ENCODE measurements at regions not wholly inside any gene's neighbourhood (a gene's known extent, or its start where the extent isn't known, plus 50 kb on each side); places are given as distances from the start of the nearest gene placed in this dataset.

GRCh38 chr1:5151511-5151910 lies 497.1 kb downstream of the AJAP1 start:
- no peak for DNase-seq (ENCODE audit: low read depth in 2 of 2)
- H3K9me3 ChIP-seq (ENCODE audit: control insufficient read depth, insufficient read depth, low read depth, low read length): no peaks in the 10 kb centered on the region
- no peaks in the 10 kb centered on the region for H4K20me1 ChIP-seq (ENCODE audit: control insufficient read depth, extremely low read depth, insufficient read depth, low read length)
- H3K4me3 ChIP-seq (replicated peaks in 1 of 4; ENCODE audit: control extremely low read depth in 1 of 4, insufficient read depth in 1 of 4, low read depth in 3 of 4, low read length in 4 of 4): no peak overlapping the region
- H3K27ac ChIP-seq (ENCODE audit: insufficient read depth, low read length): no peak overlapping the region
- H2AFZ ChIP-seq (ENCODE audit: low read length): no peak overlapping the region
- H3K36me3 ChIP-seq (ENCODE audit: control insufficient read depth, insufficient read depth, low read length): no peaks in the 10 kb centered on the region
- H3K4me1 ChIP-seq (ENCODE audit: control insufficient read depth, extremely low read depth, insufficient read depth, low read length): no peaks in the 10 kb centered on the region
- no peak for TF ChIP-seq CTCF (conservative IDR thresholded peaks at IDR 0.05 in 1 of 2, IDR thresholded peaks at IDR 0.05 in 1 of 2; ENCODE audit: low read depth in 1 of 2, low read length in 2 of 2)
- no peak for TF ChIP-seq EZH2 (IDR thresholded peaks at IDR 0.05; ENCODE audit: low read length, missing control alignments)
- no peak overlapping the region for H3K4me2 ChIP-seq (ENCODE audit: extremely low read depth, insufficient read depth, low read length)
- no peak overlapping the region for H3K9ac ChIP-seq (ENCODE audit: insufficient read depth, low read length)
- no peaks in the 10 kb centered on the region for H3K79me2 ChIP-seq (ENCODE audit: control insufficient read depth, insufficient read depth, low read length)
- H3K27me3 ChIP-seq (ENCODE audit: control insufficient read depth, insufficient read depth, low read length): no peaks in the 10 kb centered on the region

- no peaks in the 10 kb centered on the region for H4K20me1 ChIP-seq (ENCODE audit: control insufficient read depth, extremely low read depth, insufficient read depth, low read length)
- H3K4me3 ChIP-seq (replicated peaks in 1 of 4; ENCODE audit: control extremely low read depth in 1 of 4, insufficient read depth in 1 of 4, low read depth in 3 of 4, low read length in 4 of 4): no peak overlapping the region
- no peak for DNase-seq (ENCODE audit: low read depth in 2 of 2)
- no peak overlapping the region for H3K4me2 ChIP-seq (ENCODE audit: extremely low read depth, insufficient read depth, low read length)
- no peak overlapping the region for H2AFZ ChIP-seq (ENCODE audit: low read length)
- H3K79me2 ChIP-seq (ENCODE audit: control insufficient read depth, insufficient read depth, low read length): no peaks in the 10 kb centered on the region
- H3K9me3 ChIP-seq (ENCODE audit: control insufficient read depth, insufficient read depth, low read depth, low read length): no peaks in the 10 kb centered on the region
- H3K9ac ChIP-seq (ENCODE audit: insufficient read depth, low read length): no peak overlapping the region
- H3K4me1 ChIP-seq (ENCODE audit: control insufficient read depth, extremely low read depth, insufficient read depth, low read length): no peaks in the 10 kb centered on the region
- H3K36me3 ChIP-seq (ENCODE audit: control insufficient read depth, insufficient read depth, low read length): no peaks in the 10 kb centered on the region
- no peak overlapping the region for H3K27ac ChIP-seq (ENCODE audit: insufficient read depth, low read length)
- H3K27me3 ChIP-seq (ENCODE audit: control insufficient read depth, insufficient read depth, low read length): no peaks in the 10 kb centered on the region
- TF ChIP-seq CTCF (conservative IDR thresholded peaks at IDR 0.05 in 1 of 2, IDR thresholded peaks at IDR 0.05 in 1 of 2; ENCODE audit: low read depth in 1 of 2, low read length in 2 of 2): no peak
- no peak for TF ChIP-seq EZH2 (IDR thresholded peaks at IDR 0.05; ENCODE audit: low read length, missing control alignments)
These were observed 495.8 kb downstream of the AJAP1 start for GRCh38 chr1:5150191-5150590.

- no peaks in the 10 kb centered on the region for H3K27me3 ChIP-seq (ENCODE audit: control insufficient read depth, insufficient read depth, low read length)
- no peak overlapping the region for H3K27ac ChIP-seq (ENCODE audit: insufficient read depth, low read length)
- no peaks in the 10 kb centered on the region for H4K20me1 ChIP-seq (ENCODE audit: control insufficient read depth, extremely low read depth, insufficient read depth, low read length)
- H3K4me2 ChIP-seq (ENCODE audit: extremely low read depth, insufficient read depth, low read length): no peak overlapping the region
- no peaks in the 10 kb centered on the region for H3K4me1 ChIP-seq (ENCODE audit: control insufficient read depth, extremely low read depth, insufficient read depth, low read length)
- H3K4me3 ChIP-seq (replicated peaks in 1 of 4; ENCODE audit: control extremely low read depth in 1 of 4, insufficient read depth in 1 of 4, low read depth in 3 of 4, low read length in 4 of 4): no peak overlapping the region
- H3K9me3 ChIP-seq (ENCODE audit: control insufficient read depth, insufficient read depth, low read depth, low read length): no peaks in the 10 kb centered on the region
- H3K9ac ChIP-seq (ENCODE audit: insufficient read depth, low read length): no peak overlapping the region
- no peaks in the 10 kb centered on the region for H3K36me3 ChIP-seq (ENCODE audit: control insufficient read depth, insufficient read depth, low read length)
- no peak overlapping the region for H2AFZ ChIP-seq (ENCODE audit: low read length)
- no peak for DNase-seq (ENCODE audit: low read depth in 2 of 2)
- no peaks in the 10 kb centered on the region for H3K79me2 ChIP-seq (ENCODE audit: control insufficient read depth, insufficient read depth, low read length)
- TF ChIP-seq EZH2 (IDR thresholded peaks at IDR 0.05; ENCODE audit: low read length, missing control alignments): no peak
- TF ChIP-seq CTCF (conservative IDR thresholded peaks at IDR 0.05 in 1 of 2, IDR thresholded peaks at IDR 0.05 in 1 of 2; ENCODE audit: low read depth in 1 of 2, low read length in 2 of 2): no peak
These were observed 493.4 kb downstream of the AJAP1 start for GRCh38 chr1:5147806-5148205.

Data from fibroblast of lung (primary cell).